GM12891 (cell line): ENCODE measurements at regions not wholly inside any gene's neighbourhood (a gene's known extent, or its start where the extent isn't known, plus 50 kb on each side); places are given as distances from the start of the nearest gene placed in this dataset.

ENCODE experiments used
- POLR2A ChIP-seq: IDR thresholded peaks from 2 replicates; pipeline ENCODE4 v1.6.1; 2011; ENCODE audit warnings: low read depth, low read length, control low read depth
- POLR2AphosphoS5 ChIP-seq: IDR thresholded peaks from 2 replicates; pipeline ENCODE4 v1.6.1; 2011; ENCODE audit warnings: low read depth, low read length, control low read depth
- TAF1 ChIP-seq: IDR thresholded peaks from 2 replicates; pipeline ENCODE4 v1.6.1; 2011; ENCODE audit warnings: low read depth, low read length, control low read depth

DNA sequence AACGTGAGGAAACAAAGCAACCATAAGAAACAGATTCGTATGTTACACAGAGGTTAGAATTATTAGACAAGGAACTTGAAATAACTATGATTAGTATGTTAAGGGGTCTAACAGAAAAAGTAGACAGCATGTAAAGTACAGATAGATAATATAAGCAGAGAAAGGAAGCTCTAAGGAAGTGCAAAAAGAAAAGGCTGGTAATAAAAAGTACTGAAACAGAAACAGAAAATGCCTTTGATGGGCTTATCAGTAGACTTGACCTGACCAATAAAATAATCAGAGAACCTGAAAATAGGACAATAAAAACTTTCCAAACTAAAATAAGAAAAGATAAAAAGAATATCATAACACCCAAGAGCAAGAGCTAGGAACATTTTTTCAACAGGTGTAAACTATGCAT is 225.8 kb downstream of the RND3 start:
- TF ChIP-seq POLR2AphosphoS5 (no peak), POLR2A (no peak), TAF1 (no peak)
